Mesothelial cell of epicardium (in vitro differentiated cells): ENCODE measurements at regions not wholly inside any gene's neighbourhood (a gene's known extent, or its start where the extent isn't known, plus 50 kb on each side); places are given as distances from the start of the nearest gene placed in this dataset.

ENCODE experiments used
- DNase-seq, 2 experiments: peaks; one replicate each; pipeline ENCODE4 v3.0.0; 2021; ENCODE audit warnings: low spot score in 2 of 2; ENCODE audit not compliant: unreplicated experiment in 2 of 2
- H3K27ac Mint-ChIP-seq: 2 replicates; pipeline ENCODE4 v1.8.0; 2021; ENCODE audit warnings: mixed read lengths
- H3K27me3 Mint-ChIP-seq: 2 replicates; pipeline ENCODE4 v1.8.0; 2021; ENCODE audit warnings: low read depth, mixed read lengths
- H3K36me3 Mint-ChIP-seq: 2 replicates; pipeline ENCODE4 v1.8.0; 2021; ENCODE audit warnings: mixed read lengths
- H3K4me1 Mint-ChIP-seq: 2 replicates; pipeline ENCODE4 v1.8.0; 2021; ENCODE audit warnings: mixed read lengths
- H3K4me3 Mint-ChIP-seq: 2 replicates; pipeline ENCODE4 v1.8.0; 2021; ENCODE audit warnings: mild to moderate bottlenecking, moderate library complexity, mixed read lengths
- H3K9me3 Mint-ChIP-seq: 2 replicates; pipeline ENCODE4 v1.8.0; 2021; ENCODE audit warnings: mixed read lengths
- CTCF ChIP-seq: fragments of 200-600 bp; sonication (generic); IDR thresholded peaks from one replicate; pipeline ENCODE4 v1.5.0; 2021; ENCODE audit warnings: antibody characterized with exemption; ENCODE audit not compliant: unreplicated experiment

- TF ChIP-seq CTCF: no peak
- Mint-ChIP-seq H3K4me3 (no peak overlapping the region), H3K9me3 (peaks cover 22% of the 10 kb centered on the region), H3K27ac (peak overlapping the region; percentile 81), H3K36me3 (no peaks in the 10 kb centered on the region), H3K27me3 (no peaks in the 10 kb centered on the region), H3K4me1 (peaks cover 60% of the 10 kb centered on the region)
- no peak for DNase-seq
Observed at GRCh38 chr2:62330959-62331358, 135.0 kb downstream of the B3GNT2 start.

GRCh38 chr2:62329797-62330196 is 133.9 kb downstream of the B3GNT2 start:
- Mint-ChIP-seq H3K4me3 (no peak overlapping the region), H3K36me3 (peaks cover 8% of the 10 kb centered on the region), H3K27ac (peak overlapping the region; percentile 81), H3K9me3 (peaks cover 33% of the 10 kb centered on the region), H3K27me3 (no peaks in the 10 kb centered on the region), H3K4me1 (peaks cover 51% of the 10 kb centered on the region)
- no peak for TF ChIP-seq CTCF
- DNase-seq: no peak

GRCh38 chr2:62326735-62327134 is 130.8 kb downstream of the B3GNT2 start:
- Mint-ChIP-seq H3K9me3 (peaks cover 39% of the 10 kb centered on the region), H3K27ac (no peak overlapping the region), H3K4me1 (peaks cover 33% of the 10 kb centered on the region), H3K36me3 (peaks cover 12% of the 10 kb centered on the region), H3K4me3 (no peak overlapping the region), H3K27me3 (no peaks in the 10 kb centered on the region)
- no peak for TF ChIP-seq CTCF
- no peak for DNase-seq

GRCh38 chr2:62325398-62325797 is 129.5 kb downstream of the B3GNT2 start:
- peaks cover 12% of the 10 kb centered on the region for H3K36me3 Mint-ChIP-seq
- DNase-seq: no peak

GRCh38 chr2:62321380-62322289 is 125.7 kb downstream of the B3GNT2 start:
- Mint-ChIP-seq H3K27me3 (no peaks in the 10 kb centered on the region), H3K4me1 (peaks cover 20% of the 10 kb centered on the region), H3K9me3 (peaks cover 24% of the 10 kb centered on the region), H3K4me3 (no peak overlapping the region), H3K36me3 (peaks cover 12% of the 10 kb centered on the region), H3K27ac (peak overlapping the region; percentile 62)
- TF ChIP-seq CTCF: no peak
- no peak for DNase-seq

More at GRCh38 chr2:62325398-62325797, 129.5 kb downstream of the B3GNT2 start:
- Mint-ChIP-seq H3K27ac (no peak overlapping the region), H3K4me1 (peaks cover 33% of the 10 kb centered on the region), H3K4me3 (no peak overlapping the region), H3K27me3 (no peaks in the 10 kb centered on the region), H3K9me3 (peaks cover 38% of the 10 kb centered on the region)
- TF ChIP-seq CTCF: no peak
